ENCODE measurements at regions not wholly inside any gene's neighbourhood (a gene's known extent, or its start where the extent isn't known, plus 50 kb on each side); places are given as distances from the start of the nearest gene placed in this dataset.

GRCh38 chr13:34035676-34036325 is 217.9 kb downstream of the RFC3 start:
- no peak for TF ChIP-seq CTCF (IDR thresholded peaks at IDR 0.05)
- TF ChIP-seq POLR2A (IDR thresholded peaks at IDR 0.05) = no peak

Data from thyroid gland (tissue), 4 donors.